Pancreas (tissue), 10 donors: ENCODE measurements at regions not wholly inside any gene's neighbourhood (a gene's known extent, or its start where the extent isn't known, plus 50 kb on each side); places are given as distances from the start of the nearest gene placed in this dataset.

Experiments
- ATAC-seq, 4 donors: fragments of 200-7000 bp; cut with Tn5 transposase; one replicate each; pipeline versions ENCODE4 v1.8.0 to v1.9.1; 2020; ENCODE audit warnings: mild to moderate bottlenecking in 4 of 4, moderate library complexity in 4 of 4
- DNase-seq, 6 donors: peaks; one replicate each; pipeline ENCODE4 v3.0.0-alpha.2; 2020
- FAIRE-seq: peaks from 2 replicates; lab custom pipeline; 2012; peaks lifted over from hg19 to GRCh38; lab: Jason Lieb, UNC
- H3K27ac ChIP-seq, 4 donors: fragments of 200-600 bp; sonication (generic); 1 replicate in 3 of 4; 2 replicates in 1 of 4; pipeline versions ENCODE4 v1.5.0 to v1.8.0; 2020
- H3K27me3 ChIP-seq, 4 donors: fragments of 200-600 bp; one replicate each; pipeline ENCODE4 v1.8.0; 2021
- H3K36me3 ChIP-seq, 3 donors: fragments of 200-600 bp; sonication (generic) in 1 of 3; one replicate each; pipeline versions ENCODE4 v1.5.0 to v1.8.0; 2020 to 2021
- H3K4me1 ChIP-seq, 3 donors: fragments of 200-600 bp; one replicate each; pipeline ENCODE4 v1.8.0; 2021
- H3K4me3 ChIP-seq, 4 donors: fragments of 200-600 bp; sonication (generic) in 2 of 4; one replicate each; pipeline versions ENCODE4 v1.5.0 to v1.8.0; 2020 to 2021
- H3K9me3 ChIP-seq, 4 donors: fragments of 200-600 bp; one replicate each; pipeline ENCODE4 v1.8.0; 2021
- CTCF ChIP-seq, 4 donors: fragments of 200-600 bp; sonication (generic) in 3 of 4; IDR thresholded peaks; one replicate each; pipeline versions ENCODE4 v1.5.0 to v1.8.0; 2021; ENCODE audit warnings: antibody characterized with exemption in 4 of 4
- WGBS, 2 donors: extraction: QIAGEN DNeasy Blood & Tissue Kit; methylation state at CpG; one replicate each; pipeline ENCODE4 v1.1.7; 2013; 5-methylcytosine and 5-hydroxymethylcytosine counted together
- intact Hi-C, 3 donors: fragments of 100-400 bp; cut with DNase I; formaldehyde crosslinking; loops; one replicate each; pipeline versions ENCODE4 v1.11.1 to v1.14.2; 2022
- donor health status: healthy with polysubstance abuse.
- donor health status: DM: no; HTN: no; CAD: no; lungs with moderate emphysema.
- donor health status: DM: no; HTN: no; CAD: no.
- donor health status: control.
- donor health status: control.
- donor health status: Bipolar disorder and iron deficiency.
- donor health status: DM: yes; HTN: yes; CAD: no.
- donor health status: DM: no; HTN: no; CAD: no.
- donor health status: DM: no; HTN: no; CAD: no.
- donor health status: DM: yes; HTN: yes; CAD: no.

GRCh38 chr12:41804026-41804425 lies 340.6 kb downstream of the GXYLT1 start:
- no peaks in the 10 kb centered on the region for H3K27me3 ChIP-seq

DNA sequence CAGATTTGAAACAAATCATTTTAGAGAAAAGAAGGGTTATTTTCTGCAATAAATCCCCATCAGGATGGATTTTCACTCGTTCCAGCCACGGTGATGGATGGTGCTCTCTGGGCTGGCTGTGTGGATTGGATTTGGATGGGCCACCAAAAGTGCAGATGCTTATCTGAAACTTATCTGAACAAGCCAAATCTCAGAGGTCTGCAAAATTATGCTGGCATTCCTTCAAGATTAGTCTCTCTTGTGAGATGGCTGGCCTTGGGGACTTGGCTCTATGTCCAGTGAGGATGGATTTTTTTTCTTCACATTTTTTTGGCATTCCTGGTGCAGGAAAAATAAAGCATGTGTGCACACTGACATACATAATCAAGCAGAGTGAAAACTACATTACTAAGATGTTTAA lies 341.9 kb downstream of the GXYLT1 start:
- H3K9me3 ChIP-seq: no peaks in the 10 kb centered on the region
- no peaks in the 10 kb centered on the region for H3K36me3 ChIP-seq
- DNase-seq (no peak), FAIRE-seq (no peak), ATAC-seq (no peak)
- H3K27me3 ChIP-seq: no peaks in the 10 kb centered on the region
- no peak overlapping the region for H3K27ac ChIP-seq
- H3K4me1 ChIP-seq: no peaks in the 10 kb centered on the region
- intact Hi-C loops: no loop called here
- no peak overlapping the region for H3K4me3 ChIP-seq
- TF ChIP-seq CTCF (IDR thresholded peaks at IDR 0.05): no peak
- 38 to 52% methylated on average over 2 of the region's 2 CpGs for WGBS, 2 donors

More at GRCh38 chr12:41804026-41804425, 340.6 kb downstream of the GXYLT1 start:
- H3K4me1 ChIP-seq: no peaks in the 10 kb centered on the region
- ATAC-seq (no peak), DNase-seq (no peak), FAIRE-seq (no peak)
- no peak overlapping the region for H3K4me3 ChIP-seq
- H3K27ac ChIP-seq: no peak overlapping the region
- no peaks in the 10 kb centered on the region for H3K36me3 ChIP-seq
- intact Hi-C loops: no loop called here
- TF ChIP-seq CTCF (IDR thresholded peaks at IDR 0.05): no peak
- no peaks in the 10 kb centered on the region for H3K9me3 ChIP-seq
- WGBS, 2 donors: 44 to 50% methylated on average over 2 of the region's 2 CpGs

DNA sequence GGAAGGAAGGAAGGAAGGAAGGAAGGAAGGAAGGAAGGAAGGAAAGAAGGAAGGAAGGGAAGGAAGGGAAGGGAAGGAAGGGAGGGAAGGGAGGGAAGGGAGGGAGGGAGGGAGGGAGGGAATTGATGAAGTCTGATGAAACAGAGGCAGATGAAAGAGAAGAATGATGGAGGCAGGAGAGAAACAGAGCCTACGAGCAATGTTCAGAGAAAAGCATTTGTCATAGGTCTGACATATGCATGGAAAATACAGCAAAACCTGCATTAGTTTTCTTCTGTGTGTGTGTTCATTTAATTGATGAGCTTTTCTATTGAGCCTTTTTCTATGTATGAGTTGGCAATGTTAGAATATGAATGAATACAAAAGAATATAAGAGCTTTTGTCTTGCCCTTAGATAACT lies 343.4 kb downstream of the GXYLT1 start:
- no peak for DNase-seq
- H3K36me3 ChIP-seq: no peaks in the 10 kb centered on the region
- H3K9me3 ChIP-seq: no peaks in the 10 kb centered on the region
- no peaks in the 10 kb centered on the region for H3K4me1 ChIP-seq
- no peak overlapping the region for H3K27ac ChIP-seq
- H3K4me3 ChIP-seq: no peak overlapping the region
- intact Hi-C loops: no loop called here
- FAIRE-seq: no peak
- no peak for ATAC-seq
- no peaks in the 10 kb centered on the region for H3K27me3 ChIP-seq
- 30 to 42% methylated on average over 1 of the region's 1 CpG for WGBS, 2 donors
- no peak for TF ChIP-seq CTCF (IDR thresholded peaks at IDR 0.05)

GRCh38 chr12:41799671-41800070 lies 345.0 kb downstream of the GXYLT1 start:
- TF ChIP-seq CTCF (IDR thresholded peaks at IDR 0.05): no peak
- Histone ChIP-seq H3K4me1 (no peaks in the 10 kb centered on the region), H3K9me3 (no peaks in the 10 kb centered on the region), H3K4me3 (no peak overlapping the region), H3K27ac (no peak overlapping the region), H3K27me3 (no peaks in the 10 kb centered on the region), H3K36me3 (no peaks in the 10 kb centered on the region)
- DNase-seq (no peak), ATAC-seq (no peak), FAIRE-seq (no peak)
- WGBS, 2 donors: 47 to 64% methylated on average over 3 of the region's 3 CpGs
- intact Hi-C loops: no loop called here

DNA sequence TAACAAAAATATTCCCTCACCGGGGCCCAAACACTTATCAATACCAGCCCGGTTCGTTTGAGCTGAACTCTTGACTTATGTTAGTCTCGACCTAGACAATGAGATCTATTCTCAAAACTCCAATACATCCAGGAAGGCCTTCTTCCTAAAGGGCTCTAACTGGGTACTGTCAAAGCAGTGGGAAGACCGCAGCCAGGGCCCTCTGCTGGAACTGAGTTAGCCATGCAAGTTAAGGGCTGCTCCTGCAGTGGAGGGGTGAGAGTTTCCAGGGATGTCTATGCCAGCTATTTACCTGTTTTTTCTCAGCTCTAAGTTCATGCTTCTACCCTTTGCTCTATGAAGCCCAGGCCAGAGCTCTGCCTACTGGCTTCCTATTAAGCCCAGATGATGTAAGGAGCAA lies 348.8 kb downstream of the GXYLT1 start:
- Histone ChIP-seq H3K4me1 (no peaks in the 10 kb centered on the region), H3K4me3 (no peak overlapping the region), H3K36me3 (no peaks in the 10 kb centered on the region), H3K27ac (no peak overlapping the region), H3K9me3 (no peaks in the 10 kb centered on the region), H3K27me3 (no peaks in the 10 kb centered on the region)
- intact Hi-C loops: no loop called here
- ATAC-seq (no peak), FAIRE-seq (no peak), DNase-seq (no peak)
- WGBS, 2 donors: 51 to 55% methylated on average over 5 of the region's 5 CpGs
- TF ChIP-seq CTCF (IDR thresholded peaks at IDR 0.05): no peak
